ENCODE measurements at regions not wholly inside any gene's neighbourhood (a gene's known extent, or its start where the extent isn't known, plus 50 kb on each side); places are given as distances from the start of the nearest gene placed in this dataset.

DNA sequence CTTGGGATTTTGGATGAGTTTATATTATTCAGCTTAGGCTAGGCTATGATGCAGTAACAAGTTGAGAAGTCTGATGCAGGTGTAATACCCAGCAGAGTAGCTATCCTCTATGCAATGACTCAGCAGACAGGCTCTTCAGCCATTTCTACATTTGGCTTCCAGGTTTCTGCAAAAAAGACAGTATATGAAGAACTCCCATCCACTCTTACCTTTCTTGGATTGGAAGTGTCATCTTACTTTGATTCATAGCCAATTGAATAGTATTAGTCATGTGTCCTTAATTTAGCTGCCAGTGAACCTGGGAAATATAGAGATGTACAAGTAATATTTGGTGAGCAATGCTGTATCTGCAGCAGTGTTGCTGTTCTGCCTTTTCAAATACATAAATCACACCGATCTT is 127.8 kb upstream of the NPSR1 start:
- TF ChIP-seq POLR2A (IDR thresholded peaks at IDR 0.05): no peak
- TF ChIP-seq, protein P1, sequence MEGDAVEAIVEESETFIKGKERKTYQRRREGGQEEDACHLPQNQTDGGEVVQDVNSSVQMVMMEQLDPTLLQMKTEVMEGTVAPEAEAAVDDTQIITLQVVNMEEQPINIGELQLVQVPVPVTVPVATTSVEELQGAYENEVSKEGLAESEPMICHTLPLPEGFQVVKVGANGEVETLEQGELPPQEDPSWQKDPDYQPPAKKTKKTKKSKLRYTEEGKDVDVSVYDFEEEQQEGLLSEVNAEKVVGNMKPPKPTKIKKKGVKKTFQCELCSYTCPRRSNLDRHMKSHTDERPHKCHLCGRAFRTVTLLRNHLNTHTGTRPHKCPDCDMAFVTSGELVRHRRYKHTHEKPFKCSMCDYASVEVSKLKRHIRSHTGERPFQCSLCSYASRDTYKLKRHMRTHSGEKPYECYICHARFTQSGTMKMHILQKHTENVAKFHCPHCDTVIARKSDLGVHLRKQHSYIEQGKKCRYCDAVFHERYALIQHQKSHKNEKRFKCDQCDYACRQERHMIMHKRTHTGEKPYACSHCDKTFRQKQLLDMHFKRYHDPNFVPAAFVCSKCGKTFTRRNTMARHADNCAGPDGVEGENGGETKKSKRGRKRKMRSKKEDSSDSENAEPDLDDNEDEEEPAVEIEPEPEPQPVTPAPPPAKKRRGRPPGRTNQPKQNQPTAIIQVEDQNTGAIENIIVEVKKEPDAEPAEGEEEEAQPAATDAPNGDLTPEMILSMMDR (IDR thresholded peaks at IDR 0.05): no peak
- no peak for TF ChIP-seq POLR2AphosphoS5 (IDR thresholded peaks at IDR 0.05)
- Histone ChIP-seq H3K27me3 (replicated peaks; ENCODE audit: insufficient read depth) (no peaks in the 10 kb centered on the region), H3K9me3 (no peaks in the 10 kb centered on the region), H3K27ac (no peak overlapping the region), H3K36me3 (no peaks in the 10 kb centered on the region), H3K4me3 (no peak overlapping the region), H3K4me1 (replicated peaks) (no peaks in the 10 kb centered on the region)
- intact Hi-C loops (cut with DNase I): no loop called here
- DNase-seq (ENCODE audit: low spot score): no peak
- 94% methylated on average over 1 of the region's 1 CpG for WGBS

DNA sequence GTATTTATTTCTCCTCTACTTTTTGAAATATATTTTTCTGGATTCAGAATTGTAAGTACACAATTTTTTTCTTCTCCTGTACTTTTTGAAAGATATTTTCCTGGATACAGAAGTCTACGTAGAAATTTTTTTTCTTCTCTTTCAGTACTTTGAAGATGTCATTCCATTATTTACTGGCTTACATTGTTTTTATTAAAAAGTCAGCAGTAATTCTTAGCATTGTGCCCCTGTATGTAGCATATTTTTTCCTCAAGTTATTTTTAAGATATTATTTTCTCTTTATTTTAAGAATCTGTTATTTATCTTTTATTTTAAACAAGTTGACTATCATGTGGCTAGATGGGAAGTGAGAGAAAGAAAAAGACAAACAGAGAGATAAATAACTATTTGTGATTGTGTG is 119.0 kb upstream of the NPSR1 start:
- H3K36me3 ChIP-seq: no peaks in the 10 kb centered on the region
- TF ChIP-seq, protein P1 (IDR thresholded peaks at IDR 0.05): no peak
- TF ChIP-seq POLR2A (IDR thresholded peaks at IDR 0.05) (no peak), POLR2AphosphoS5 (IDR thresholded peaks at IDR 0.05) (no peak)
- H3K27me3 ChIP-seq (replicated peaks; ENCODE audit: insufficient read depth): no peaks in the 10 kb centered on the region
- H3K9me3 ChIP-seq: no peaks in the 10 kb centered on the region
- intact Hi-C loops (cut with DNase I): no loop called here
- H3K4me1 ChIP-seq (replicated peaks): no peaks in the 10 kb centered on the region
- H3K4me3 ChIP-seq: no peak overlapping the region
- 97% methylated on average over 1 of the region's 1 CpG for WGBS
- no peak for DNase-seq (ENCODE audit: low spot score)
- H3K27ac ChIP-seq: no peak overlapping the region

DNA sequence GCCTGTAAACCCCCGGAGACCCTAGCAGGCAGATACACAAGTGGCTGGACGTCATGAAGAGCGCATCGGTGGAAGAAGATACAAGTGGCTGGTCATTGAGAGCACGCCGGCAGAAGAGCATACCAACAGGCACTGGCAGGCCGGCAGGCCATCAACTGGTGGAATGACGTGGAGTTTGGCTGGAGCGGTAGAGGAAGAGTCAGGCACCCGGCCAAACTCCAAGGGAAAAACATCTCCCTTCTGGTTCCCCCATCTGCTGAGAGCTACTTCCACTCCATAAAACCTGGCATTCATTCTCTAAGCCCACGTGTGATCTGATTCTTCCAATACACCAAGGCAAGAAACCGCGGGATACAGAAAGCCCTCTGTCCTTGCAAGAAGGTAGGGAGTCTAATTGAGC is 113.4 kb upstream of the NPSR1 start:
- Histone ChIP-seq H3K27ac (no peak overlapping the region), H3K27me3 (replicated peaks; ENCODE audit: insufficient read depth) (no peaks in the 10 kb centered on the region), H3K4me3 (no peak overlapping the region), H3K4me1 (replicated peaks) (no peaks in the 10 kb centered on the region), H3K9me3 (no peaks in the 10 kb centered on the region), H3K36me3 (no peaks in the 10 kb centered on the region)
- 92% methylated on average over 13 of the region's 13 CpGs for WGBS
- intact Hi-C loops (cut with DNase I): no loop called here
- no peak for DNase-seq (ENCODE audit: low spot score)
- no peak for TF ChIP-seq POLR2AphosphoS5 (IDR thresholded peaks at IDR 0.05)
- TF ChIP-seq, protein P1 (IDR thresholded peaks at IDR 0.05): no peak
- TF ChIP-seq POLR2A (IDR thresholded peaks at IDR 0.05): no peak

DNA sequence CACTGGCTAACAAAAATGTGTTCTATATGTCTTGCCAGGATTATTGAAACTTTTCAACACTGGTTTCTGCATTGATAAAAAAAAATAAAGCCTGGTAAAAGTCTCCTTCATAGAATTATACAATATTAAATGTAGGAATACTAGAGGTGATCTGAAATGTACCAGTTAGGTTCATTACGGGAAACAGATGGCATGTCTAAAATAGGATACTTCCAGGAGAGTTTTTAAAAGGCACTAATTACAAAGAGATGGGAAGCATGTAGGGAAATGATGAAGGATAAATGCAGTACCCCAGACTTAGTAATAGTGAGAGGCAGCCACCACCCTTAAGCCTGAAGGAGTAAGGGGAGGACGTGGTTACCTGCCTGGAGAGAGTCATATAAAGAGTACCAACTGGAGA is 107.0 kb upstream of the NPSR1 start:
- no peaks in the 10 kb centered on the region for H3K4me1 ChIP-seq (replicated peaks)
- no peak for TF ChIP-seq POLR2AphosphoS5 (IDR thresholded peaks at IDR 0.05)
- TF ChIP-seq, protein P1 (IDR thresholded peaks at IDR 0.05): no peak
- no peak for TF ChIP-seq POLR2A (IDR thresholded peaks at IDR 0.05)
- H3K4me3 ChIP-seq: no peak overlapping the region
- H3K36me3 ChIP-seq: no peaks in the 10 kb centered on the region
- H3K27ac ChIP-seq: no peak overlapping the region
- H3K9me3 ChIP-seq: no peaks in the 10 kb centered on the region
- no peak for DNase-seq (ENCODE audit: low spot score)
- WGBS: 75% methylated on average over 2 of the region's 2 CpGs
- H3K27me3 ChIP-seq (replicated peaks; ENCODE audit: insufficient read depth): no peaks in the 10 kb centered on the region
- intact Hi-C loops (cut with DNase I): no loop called here

DNA sequence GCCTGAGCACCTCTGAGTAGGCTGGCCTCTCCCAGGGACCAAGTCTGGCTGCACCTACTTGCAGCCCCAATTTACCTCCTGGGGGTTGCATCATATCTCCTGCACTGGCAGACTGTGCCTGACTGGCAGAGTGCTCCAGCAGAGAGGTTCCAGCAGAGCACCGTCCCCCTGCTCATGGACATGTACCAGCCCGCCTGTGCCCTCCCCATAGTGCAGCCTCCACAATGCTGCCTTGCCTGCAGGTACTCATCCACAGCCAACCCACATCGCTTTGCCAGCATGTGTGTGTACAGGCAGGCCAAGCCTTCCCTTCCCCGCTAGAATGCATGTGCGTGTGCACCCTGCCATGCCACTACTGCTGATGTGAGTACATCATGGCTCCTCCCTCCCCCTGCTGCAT is 105.5 kb upstream of the NPSR1 start:
- 89% methylated on average over 5 of the region's 5 CpGs for WGBS
- no peak for DNase-seq (ENCODE audit: low spot score)
- TF ChIP-seq, protein P1 (IDR thresholded peaks at IDR 0.05): no peak
- TF ChIP-seq POLR2A (IDR thresholded peaks at IDR 0.05) (no peak), POLR2AphosphoS5 (IDR thresholded peaks at IDR 0.05) (no peak)
- Histone ChIP-seq H3K27ac (no peak overlapping the region), H3K4me1 (replicated peaks) (no peaks in the 10 kb centered on the region), H3K9me3 (no peaks in the 10 kb centered on the region), H3K4me3 (no peak overlapping the region), H3K36me3 (no peaks in the 10 kb centered on the region), H3K27me3 (replicated peaks; ENCODE audit: insufficient read depth) (no peaks in the 10 kb centered on the region)
- intact Hi-C loops (cut with DNase I): no loop called here

Measured in prostate gland (tissue), 2 donors.